Panc1 (cell line): ENCODE measurements at regions not wholly inside any gene's neighbourhood (a gene's known extent, or its start where the extent isn't known, plus 50 kb on each side); places are given as distances from the start of the nearest gene placed in this dataset.
"Not testable (repeated sequence)": the region's sequence is repeated elsewhere in the genome, so short reads cannot be mapped to it uniquely, and the experiment has no call there.

Experiments
- ATAC-seq: fragments of 200-7000 bp; cut with Tn5 transposase; 2 replicates; pipeline ENCODE4 v1.9.1; 2020; ENCODE audit warnings: mild to moderate bottlenecking, moderate library complexity
- BruUV-seq: library from RNA; stranded (reverse); fragments of 400-500 nt; replicated peaks from 2 replicates; lab custom pipeline; 2021; lab: Mats Ljungman, UMichigan
- CTCF ChIA-PET: fragments of 300-600 bp; sonication (Branson Sonifier 250); formaldehyde crosslinking; loops from one replicate; lab custom pipeline; 2022; ENCODE audit warnings: antibody characterized with exemption; lab: Charles Lee
- POLR2A ChIA-PET: fragments of 300-600 bp; sonication (Branson Sonifier 250); formaldehyde crosslinking; loops from one replicate; lab custom pipeline; 2022; ENCODE audit warnings: antibody characterized with exemption; lab: Charles Lee
- DNase-seq: peaks from one replicate; pipeline ENCODE4 v3.0.0-alpha.2; 2010; ENCODE audit warnings: low read depth, low spot score
- H3K27ac ChIP-seq: 2 replicates; pipeline ENCODE4 v1.5.1; 2011; ENCODE audit warnings: mild to moderate bottlenecking, low read length, inconsistent platforms
- H3K27me3 ChIP-seq: fragments of 200-500 bp; sonication (Bioruptor generic); 2 replicates; pipeline ENCODE4 v1.6.0; 2014; ENCODE audit warnings: low read length, inconsistent platforms; ENCODE audit not compliant: control insufficient read depth, insufficient read depth
- H3K36me3 ChIP-seq: fragments of 200-500 bp; sonication (Bioruptor generic); 2 replicates; pipeline ENCODE4 v1.5.1; 2014; ENCODE audit warnings: inconsistent platforms, mild to moderate bottlenecking, low read length, moderate library complexity; ENCODE audit not compliant: control insufficient read depth, insufficient read depth
- H3K4me1 ChIP-seq: 2 replicates; pipeline ENCODE4 v1.5.1; 2011; ENCODE audit warnings: inconsistent platforms, mild to moderate bottlenecking, low read length, moderate library complexity; ENCODE audit not compliant: control insufficient read depth, insufficient read depth
- H3K4me3 ChIP-seq, 2 experiments: 2 replicates each; pipeline ENCODE4 v1.5.1; 2011 to 2012; ENCODE audit warnings: low read depth in 2 of 2, low read length in 2 of 2, mild to moderate bottlenecking in 2 of 2, inconsistent platforms in 1 of 2, moderate library complexity in 1 of 2
- H3K9me3 ChIP-seq: fragments of 200-500 bp; sonication (Bioruptor generic); 2 replicates; pipeline ENCODE4 v1.5.1; 2014; ENCODE audit warnings: low read depth, mild to moderate bottlenecking, inconsistent platforms, low read length, moderate library complexity; ENCODE audit not compliant: control insufficient read depth, insufficient read depth
- CTCF ChIP-seq: fragments of 450-650 bp; IDR thresholded peaks from 2 replicates; pipeline ENCODE4 v1.5.1; 2017; ENCODE audit warnings: mild to moderate bottlenecking
- POLR2AphosphoS5 ChIP-seq: IDR thresholded peaks from 2 replicates; pipeline ENCODE4 v1.6.1; 2012; ENCODE audit warnings: mild to moderate bottlenecking, low read depth, low read length, moderate library complexity
- SIN3A ChIP-seq: IDR thresholded peaks from 2 replicates; pipeline ENCODE4 v1.6.1; 2012; ENCODE audit warnings: low read depth, mild to moderate bottlenecking, low read length, moderate library complexity, borderline replicate concordance; ENCODE audit not compliant: insufficient read depth
- TCF7L2 ChIP-seq: IDR thresholded peaks from 2 replicates; pipeline ENCODE4 v1.6.1; 2011; ENCODE audit warnings: mild to moderate bottlenecking, low read depth, low read length, inconsistent platforms
- in situ Hi-C: cut with HindIII; loops from 2 replicates; pipeline ENCODE4 v1.10.0; 2016; ENCODE audit warnings: low sequenced_read_pairs, low pct_unique_long_range_greater_than_20kb
- intact Hi-C: fragments of 100-400 bp; cut with micrococcal nuclease; formaldehyde crosslinking; loops from one replicate; pipeline ENCODE4 v1.10.0; 2022; ENCODE audit not compliant: unreplicated experiment
- TF ChIP-seq, protein P1 (sequence below), 2 experiments: IDR thresholded peaks; 2 replicates each; pipeline ENCODE4 v1.6.1; 2011 to 2012; ENCODE audit warnings: low read depth in 2 of 2, control low read depth in 1 of 2, low read length in 1 of 2, mild to moderate bottlenecking in 1 of 2, moderate library complexity in 1 of 2; ENCODE audit not compliant: insufficient read depth in 1 of 2

GRCh38 chr6:141829566-141830360 is 303.0 kb upstream of the GJE1 start:
- H3K27ac ChIP-seq, result no peak overlapping the region
- in situ Hi-C loops, result no loop called here
- no peak for ATAC-seq
- no peaks in the 10 kb centered on the region for H3K36me3 ChIP-seq
- no TSS peak for BruUV-seq
- no peak for DNase-seq
- POLR2A ChIA-PET, result no interaction called here
- H3K27me3 ChIP-seq, result no peaks in the 10 kb centered on the region
- peaks cover 4% of the 10 kb centered on the region; the same call in 1 of the 2 replicates for H3K9me3 ChIP-seq
- H3K4me3 ChIP-seq, result no peak overlapping the region
- TF ChIP-seq CTCF (no peak), SIN3A (no peak), POLR2AphosphoS5 (no peak), TCF7L2 (no peak)
- TF ChIP-seq, protein P1, sequence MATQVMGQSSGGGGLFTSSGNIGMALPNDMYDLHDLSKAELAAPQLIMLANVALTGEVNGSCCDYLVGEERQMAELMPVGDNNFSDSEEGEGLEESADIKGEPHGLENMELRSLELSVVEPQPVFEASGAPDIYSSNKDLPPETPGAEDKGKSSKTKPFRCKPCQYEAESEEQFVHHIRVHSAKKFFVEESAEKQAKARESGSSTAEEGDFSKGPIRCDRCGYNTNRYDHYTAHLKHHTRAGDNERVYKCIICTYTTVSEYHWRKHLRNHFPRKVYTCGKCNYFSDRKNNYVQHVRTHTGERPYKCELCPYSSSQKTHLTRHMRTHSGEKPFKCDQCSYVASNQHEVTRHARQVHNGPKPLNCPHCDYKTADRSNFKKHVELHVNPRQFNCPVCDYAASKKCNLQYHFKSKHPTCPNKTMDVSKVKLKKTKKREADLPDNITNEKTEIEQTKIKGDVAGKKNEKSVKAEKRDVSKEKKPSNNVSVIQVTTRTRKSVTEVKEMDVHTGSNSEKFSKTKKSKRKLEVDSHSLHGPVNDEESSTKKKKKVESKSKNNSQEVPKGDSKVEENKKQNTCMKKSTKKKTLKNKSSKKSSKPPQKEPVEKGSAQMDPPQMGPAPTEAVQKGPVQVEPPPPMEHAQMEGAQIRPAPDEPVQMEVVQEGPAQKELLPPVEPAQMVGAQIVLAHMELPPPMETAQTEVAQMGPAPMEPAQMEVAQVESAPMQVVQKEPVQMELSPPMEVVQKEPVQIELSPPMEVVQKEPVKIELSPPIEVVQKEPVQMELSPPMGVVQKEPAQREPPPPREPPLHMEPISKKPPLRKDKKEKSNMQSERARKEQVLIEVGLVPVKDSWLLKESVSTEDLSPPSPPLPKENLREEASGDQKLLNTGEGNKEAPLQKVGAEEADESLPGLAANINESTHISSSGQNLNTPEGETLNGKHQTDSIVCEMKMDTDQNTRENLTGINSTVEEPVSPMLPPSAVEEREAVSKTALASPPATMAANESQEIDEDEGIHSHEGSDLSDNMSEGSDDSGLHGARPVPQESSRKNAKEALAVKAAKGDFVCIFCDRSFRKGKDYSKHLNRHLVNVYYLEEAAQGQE (IDR thresholded peaks at IDR 0.05; ENCODE audit: insufficient read depth in 1 of 2, low read depth in 2 of 2, low read length in 1 of 2), result no peak
- intact Hi-C loops, result no loop called here
- peaks cover 3% of the 10 kb centered on the region; the same call in 1 of the 2 replicates for H3K4me1 ChIP-seq
- CTCF ChIA-PET, result no interaction called here

DNA sequence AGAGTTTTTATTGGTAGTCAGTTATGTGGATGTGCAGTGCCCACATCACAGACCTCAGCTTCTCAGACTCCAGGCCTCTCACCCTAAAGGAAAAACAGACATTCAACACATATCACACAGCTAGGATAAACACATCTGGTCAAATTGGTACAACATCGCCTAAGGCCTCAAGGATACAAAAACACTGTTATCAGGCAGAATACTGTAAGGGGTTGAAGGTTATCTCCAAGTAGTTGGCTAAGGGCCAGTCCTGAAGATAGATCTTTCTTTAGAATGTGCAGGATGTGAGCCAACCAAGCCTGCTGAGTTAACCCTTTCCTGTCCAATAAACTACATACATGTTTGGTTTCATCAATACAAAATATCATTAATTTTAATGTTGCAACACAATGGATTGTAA is 308.4 kb upstream of the GJE1 start:
- H3K36me3 ChIP-seq, result no peaks in the 10 kb centered on the region
- H3K9me3 ChIP-seq, result peaks cover 9% of the 10 kb centered on the region; the same call in 1 of the 2 replicates
- H3K27me3 ChIP-seq, result no peaks in the 10 kb centered on the region
- intact Hi-C loops (no loop called here), in situ Hi-C loops (no loop called here)
- TF ChIP-seq TCF7L2 (no peak), CTCF (no peak), SIN3A (no peak), POLR2AphosphoS5 (no peak)
- TF ChIP-seq, protein P1 (IDR thresholded peaks at IDR 0.05; ENCODE audit: insufficient read depth in 1 of 2, low read depth in 2 of 2, low read length in 1 of 2), result no peak
- BruUV-seq, result no TSS peak
- ATAC-seq (no peak), DNase-seq (no peak)
- ChIA-PET CTCF (no interaction called here), POLR2A (no interaction called here)
- H3K27ac ChIP-seq, result no peak overlapping the region
- no peak overlapping the region for H3K4me3 ChIP-seq
- no peaks in the 10 kb centered on the region for H3K4me1 ChIP-seq

GRCh38 chr6:141815039-141815438 is 317.7 kb upstream of the GJE1 start:
- H3K4me3 ChIP-seq, POLR2A ChIA-PET, in situ Hi-C loops, H3K36me3 ChIP-seq, ATAC-seq, CTCF ChIA-PET, H3K27ac ChIP-seq, DNase-seq, intact Hi-C loops, H3K27me3 ChIP-seq, H3K4me1 ChIP-seq, BruUV-seq, H3K9me3 ChIP-seq: not testable (repeated sequence)
